Osteocyte (in vitro differentiated cells): ENCODE measurements at regions not wholly inside any gene's neighbourhood (a gene's known extent, or its start where the extent isn't known, plus 50 kb on each side); places are given as distances from the start of the nearest gene placed in this dataset.

Experiments used
- DNase-seq: peaks from one replicate; pipeline ENCODE4 v3.0.0; 2021; ENCODE audit warnings: mixed read lengths; ENCODE audit not compliant: unreplicated experiment; ENCODE audit errors: extremely low spot score
- H3K27ac Mint-ChIP-seq: one replicate; pipeline ENCODE4 v1.8.0; 2021; ENCODE audit warnings: mild to moderate bottlenecking, mixed read lengths; ENCODE audit not compliant: unreplicated experiment
- H3K27me3 Mint-ChIP-seq: one replicate; pipeline ENCODE4 v1.8.0; 2021; ENCODE audit warnings: mixed read lengths; ENCODE audit not compliant: unreplicated experiment
- H3K36me3 Mint-ChIP-seq: one replicate; pipeline ENCODE4 v1.8.0; 2021; ENCODE audit warnings: mixed read lengths; ENCODE audit not compliant: unreplicated experiment
- H3K4me1 Mint-ChIP-seq: one replicate; pipeline ENCODE4 v1.8.0; 2021; ENCODE audit warnings: mixed read lengths; ENCODE audit not compliant: unreplicated experiment
- H3K4me3 Mint-ChIP-seq: one replicate; pipeline ENCODE4 v1.8.0; 2021; ENCODE audit warnings: mild to moderate bottlenecking, moderate library complexity, mixed read lengths; ENCODE audit not compliant: unreplicated experiment
- H3K9me3 Mint-ChIP-seq: one replicate; pipeline ENCODE4 v1.8.0; 2021; ENCODE audit warnings: mixed read lengths; ENCODE audit not compliant: unreplicated experiment
- CTCF ChIP-seq: fragments of 200-600 bp; sonication (generic); IDR thresholded peaks from 2 replicates; pipeline ENCODE4 v1.5.0; 2021; ENCODE audit warnings: antibody characterized with exemption, mild to moderate bottlenecking, moderate library complexity

GRCh38 chr4:173696011-173696410 is 166.0 kb upstream of the HAND2 start:
- no peaks in the 10 kb centered on the region for H3K27me3 Mint-ChIP-seq
- no peak overlapping the region for H3K4me3 Mint-ChIP-seq
- no peaks in the 10 kb centered on the region for H3K36me3 Mint-ChIP-seq
- no peaks in the 10 kb centered on the region for H3K9me3 Mint-ChIP-seq
- no peak for DNase-seq
- H3K27ac Mint-ChIP-seq: no peak overlapping the region
- no peak for TF ChIP-seq CTCF
- no peaks in the 10 kb centered on the region for H3K4me1 Mint-ChIP-seq

- no peaks in the 10 kb centered on the region for H3K9me3 Mint-ChIP-seq
- no peak for DNase-seq
- peaks cover 6% of the 10 kb centered on the region for H3K27me3 Mint-ChIP-seq
- H3K4me1 Mint-ChIP-seq: no peaks in the 10 kb centered on the region
- H3K4me3 Mint-ChIP-seq: no peak overlapping the region
- no peak overlapping the region for H3K27ac Mint-ChIP-seq
- TF ChIP-seq CTCF: no peak
- H3K36me3 Mint-ChIP-seq: no peaks in the 10 kb centered on the region
These were observed 155.8 kb upstream of the HAND2 start for GRCh38 chr4:173685831-173686210.

- no peak for TF ChIP-seq CTCF
- Mint-ChIP-seq H3K9me3 (no peaks in the 10 kb centered on the region), H3K4me1 (no peaks in the 10 kb centered on the region), H3K36me3 (no peaks in the 10 kb centered on the region), H3K27ac (no peak overlapping the region), H3K4me3 (no peak overlapping the region), H3K27me3 (peaks cover 6% of the 10 kb centered on the region)
- DNase-seq: no peak
These were observed 155.3 kb upstream of the HAND2 start for GRCh38 chr4:173685165-173685830.

- TF ChIP-seq CTCF: no peak
- Mint-ChIP-seq H3K36me3 (no peaks in the 10 kb centered on the region), H3K4me3 (no peak overlapping the region), H3K4me1 (no peaks in the 10 kb centered on the region), H3K27ac (no peak overlapping the region), H3K27me3 (peaks cover 6% of the 10 kb centered on the region), H3K9me3 (no peaks in the 10 kb centered on the region)
- no peak for DNase-seq
These were observed 154.2 kb upstream of the HAND2 start for GRCh38 chr4:173684223-173684622.

GRCh38 chr4:173682609-173683008 is 152.6 kb upstream of the HAND2 start:
- DNase-seq: no peak
- TF ChIP-seq CTCF: no peak
- peaks cover 6% of the 10 kb centered on the region for H3K27me3 Mint-ChIP-seq
- no peak overlapping the region for H3K4me3 Mint-ChIP-seq
- H3K27ac Mint-ChIP-seq: no peak overlapping the region
- H3K9me3 Mint-ChIP-seq: no peaks in the 10 kb centered on the region
- no peaks in the 10 kb centered on the region for H3K4me1 Mint-ChIP-seq
- H3K36me3 Mint-ChIP-seq: no peaks in the 10 kb centered on the region
